HepG2 (cell line): ENCODE measurements at regions not wholly inside any gene's neighbourhood (a gene's known extent, or its start where the extent isn't known, plus 50 kb on each side); places are given as distances from the start of the nearest gene placed in this dataset.
A peak's percentile ranks its signal among the peaks of the same experiment; 100 is the strongest.

Source experiments
- ATAC-seq: fragments of 200-7000 bp; cut with Tn5 transposase; 3 replicates; pipeline ENCODE4 v1.9.1; 2020; ENCODE audit warnings: mild to moderate bottlenecking, moderate library complexity
- BruUV-seq: library from RNA; stranded (reverse); fragments of 400-500 nt; replicated peaks from 2 replicates; lab custom pipeline; 2021; lab: Mats Ljungman, UMichigan
- CTCF ChIA-PET: fragments of 300-600 bp; formaldehyde crosslinking; extraction: SDS; loops from one replicate; lab custom pipeline; 2021; ENCODE audit warnings: low total read pairs, inconsistent platforms, low intra/inter-chr PET ratio; lab: Yijun Ruan, JAX
- POLR2A ChIA-PET: fragments of 350-600 bp; sonication (Branson Sonifier 250); formaldehyde crosslinking; loops from one replicate; lab custom pipeline; 2020; ENCODE audit warnings: antibody characterized with exemption, inconsistent platforms; lab: Yijun Ruan, JAX
- DNase-seq: peaks from one replicate; pipeline ENCODE4 v3.0.0-alpha.2; 2015; ENCODE audit warnings: low spot score
- FAIRE-seq: peaks from 3 replicates; lab custom pipeline; 2011; peaks lifted over from hg19 to GRCh38; lab: Jason Lieb, UNC
- H2AFZ ChIP-seq: one replicate; pipeline ENCODE4 v1.6.1; 2011; ENCODE audit warnings: low read length, inconsistent platforms
- H3K27ac ChIP-seq: fragments of 300-600 bp; 3 replicates; pipeline ENCODE4 v1.8.0; 2011; ENCODE audit warnings: mixed run types, mild to moderate bottlenecking, mixed read lengths, low read length, inconsistent platforms; ENCODE audit not compliant: insufficient read depth; ENCODE audit errors: extremely low read length
- H3K27me3 ChIP-seq, 2 experiments: fragments of 200-600 bp in 1 of 2; 2 replicates in 1 of 2; 3 replicates in 1 of 2; pipeline versions ENCODE4 v1.6.0 to v1.8.0; 2011; ENCODE audit warnings: low read length in 2 of 2, mild to moderate bottlenecking in 2 of 2, moderate library complexity in 2 of 2, inconsistent platforms in 1 of 2; ENCODE audit not compliant: insufficient read depth in 2 of 2, control insufficient read depth in 1 of 2
- H3K36me3 ChIP-seq, 2 experiments: fragments of 200-600 bp in 1 of 2; replicated peaks in 1 of 2; 2 replicates in 1 of 2; 3 replicates in 1 of 2; pipeline versions ENCODE4 v1.5.1 to v1.8.0; 2011; ENCODE audit warnings: low read length in 2 of 2, inconsistent platforms in 1 of 2; ENCODE audit not compliant: insufficient read depth in 2 of 2, control insufficient read depth in 1 of 2
- H3K4me1 ChIP-seq: 2 replicates; pipeline ENCODE4 v1.5.1; 2012; ENCODE audit warnings: low read length, inconsistent platforms; ENCODE audit not compliant: insufficient read depth
- H3K4me2 ChIP-seq: 2 replicates; pipeline ENCODE4 v1.6.0; 2011; ENCODE audit warnings: low read depth, low read length, inconsistent platforms
- H3K4me3 ChIP-seq, 3 experiments: fragments of 200-600 bp in 1 of 3; sonication (generic), shearing (Covaris generic) in 1 of 3; replicated peaks in 1 of 3; 2 replicates each; pipeline ENCODE4 v1.5.1; 2011 to 2016; ENCODE audit warnings: low read length in 3 of 3, inconsistent platforms in 2 of 3, low read depth in 2 of 3, mild to moderate bottlenecking in 2 of 3, control low read depth in 1 of 3, mixed read lengths in 1 of 3; ENCODE audit not compliant: insufficient read depth in 1 of 3
- H3K79me2 ChIP-seq: one replicate; pipeline ENCODE4 v1.6.1; 2011; ENCODE audit warnings: low read length, inconsistent platforms; ENCODE audit not compliant: insufficient read depth
- H3K9ac ChIP-seq: 2 replicates; pipeline ENCODE4 v1.6.0; 2011; ENCODE audit warnings: mild to moderate bottlenecking, low read depth, low read length, inconsistent platforms; ENCODE audit not compliant: insufficient read depth
- H3K9me3 ChIP-seq: 2 replicates; pipeline ENCODE4 v1.5.1; 2012; ENCODE audit warnings: mild to moderate bottlenecking, low read length
- H4K20me1 ChIP-seq: 2 replicates; pipeline ENCODE4 v1.6.0; 2011; ENCODE audit warnings: inconsistent platforms, mild to moderate bottlenecking, low read length, moderate library complexity; ENCODE audit not compliant: insufficient read depth
- CCAR2 ChIP-seq: fragments of 200-400 bp; formaldehyde crosslinking; optimal IDR thresholded peaks from 2 replicates; pipeline ENCODE3; 2018; ENCODE audit warnings: low read depth, mild to moderate bottlenecking, low read length, moderate library complexity
- DR1 ChIP-seq: sonication (generic); formaldehyde crosslinking; IDR thresholded peaks from 2 replicates; pipeline ENCODE4 v1.8.0; 2021; ENCODE audit warnings: mild to moderate bottlenecking, missing genetic modification reagents, inconsistent platforms
- FOSL1 ChIP-seq: sonication (generic); formaldehyde crosslinking; IDR thresholded peaks from 2 replicates; pipeline ENCODE4 v1.9.0; 2021; ENCODE audit warnings: missing genetic modification reagents, borderline replicate concordance
- FOXK2 ChIP-seq: fragments of 450-650 bp; IDR thresholded peaks from 2 replicates; pipeline ENCODE4 v1.6.1; 2016
- KLF11 ChIP-seq: IDR thresholded peaks from 2 replicates; pipeline ENCODE4 v1.6.1; 2016; ENCODE audit warnings: missing compliant biosample characterization
- MBNL3 ChIP-seq: fragments of 250-450 bp; sonication (Bioruptor Pico); conservative IDR thresholded peaks from 2 replicates; pipeline ENCODE4 v1.8.0; 2022; ENCODE audit warnings: mild to moderate bottlenecking, inconsistent platforms
- PAXIP1 ChIP-seq: sonication (generic); formaldehyde crosslinking; conservative IDR thresholded peaks from 2 replicates; pipeline ENCODE4 v1.4.0; 2020; ENCODE audit warnings: mild to moderate bottlenecking, missing genetic modification reagents, moderate library complexity
- PHF5A ChIP-seq: IDR thresholded peaks from one replicate; pipeline ENCODE4 v1.6.1; 2018; ENCODE audit warnings: low read depth, missing genetic modification reagents; ENCODE audit not compliant: unreplicated experiment
- POLR2A ChIP-seq, 2 experiments: IDR thresholded peaks; 2 replicates each; pipeline ENCODE4 v1.6.1; 2011; ENCODE audit warnings: low read depth in 2 of 2, low read length in 2 of 2, mild to moderate bottlenecking in 1 of 2, moderate library complexity in 1 of 2; ENCODE audit not compliant: insufficient read depth in 1 of 2
- RXRA ChIP-seq: sonication (generic); formaldehyde crosslinking; IDR thresholded peaks from 2 replicates; pipeline ENCODE4 v1.5.1; 2020; ENCODE audit warnings: missing genetic modification reagents
- SMAD1 ChIP-seq: sonication (generic); formaldehyde crosslinking; IDR thresholded peaks from 2 replicates; pipeline ENCODE4 v1.4.0; 2020; ENCODE audit warnings: missing genetic modification reagents, low read depth, mild to moderate bottlenecking, borderline replicate concordance
- TBX2 ChIP-seq: sonication (generic); formaldehyde crosslinking; IDR thresholded peaks from 2 replicates; pipeline ENCODE4 v1.5.0; 2020; ENCODE audit warnings: missing genetic modification reagents, mild to moderate bottlenecking, borderline replicate concordance
- TEAD3 ChIP-seq: optimal IDR thresholded peaks from 2 replicates; pipeline ENCODE3; 2016; ENCODE audit warnings: borderline replicate concordance
- TFDP1 ChIP-seq: IDR thresholded peaks from 2 replicates; pipeline ENCODE4 v1.6.1; 2016; ENCODE audit warnings: missing compliant biosample characterization, missing genetic modification reagents, borderline replicate concordance
- ZBTB38 ChIP-seq: sonication (generic); formaldehyde crosslinking; IDR thresholded peaks from 2 replicates; pipeline ENCODE4 v1.5.1; 2020; ENCODE audit warnings: mild to moderate bottlenecking, missing genetic modification reagents
- ZFP41 ChIP-seq: sonication (generic); formaldehyde crosslinking; IDR thresholded peaks from 2 replicates; pipeline ENCODE4 v1.4.0; 2020; ENCODE audit warnings: mild to moderate bottlenecking, missing genetic modification reagents, borderline replicate concordance
- ZMYM2 ChIP-seq: sonication (generic); formaldehyde crosslinking; IDR thresholded peaks from 2 replicates; pipeline ENCODE4 v1.8.0; 2022; ENCODE audit warnings: mild to moderate bottlenecking, missing genetic modification reagents
- ZNF512 ChIP-seq: sonication (generic); formaldehyde crosslinking; IDR thresholded peaks from 2 replicates; pipeline ENCODE4 v1.4.0; 2020; ENCODE audit warnings: mild to moderate bottlenecking, missing genetic modification reagents
- ZSCAN22 ChIP-seq: sonication (generic); formaldehyde crosslinking; IDR thresholded peaks from 2 replicates; pipeline ENCODE4 v1.4.0; 2020; ENCODE audit warnings: mild to moderate bottlenecking, missing genetic modification reagents
- WGBS: methylation state at CpG from one replicate; pipeline ENCODE4 v1.1.6; 2017; ENCODE audit warnings: low lambda C conversion rate; 5-methylcytosine and 5-hydroxymethylcytosine counted together
- in situ Hi-C: cut with HindIII; loops from 2 replicates; pipeline ENCODE4 v1.10.0; 2017; ENCODE audit warnings: low pct_unique_long_range_greater_than_20kb; ENCODE audit not compliant: extremely low pct_ligation_motif_present
- intact Hi-C: fragments of 100-400 bp; cut with micrococcal nuclease; formaldehyde crosslinking; loops from one replicate; pipeline ENCODE4 v1.10.0; 2022; ENCODE audit not compliant: unreplicated experiment

- WGBS: no CpG with 5 or more reads among the region's 20 CpGs
- H3K36me3 ChIP-seq: peaks cover 2 to 27% of the 10 kb centered on the region in 2 experiments; a peak in 4 of 5 replicates
- ATAC-seq: peak; percentile 58
- H2AFZ ChIP-seq: no peak overlapping the region
- H3K79me2 ChIP-seq: no peaks in the 10 kb centered on the region
- peaks cover 43% of the 10 kb centered on the region for H3K4me1 ChIP-seq
- H3K27ac ChIP-seq: peak overlapping the region; percentile 77
- no peaks in the 10 kb centered on the region for H4K20me1 ChIP-seq
- ChIA-PET CTCF (no interaction called here), POLR2A (interaction anchor here (2.6 kb wide), 1 partner anchor 19 kb away, joined by 9 read pairs; no protein-coding TSS in a partner anchor)
- peak overlapping the region; percentile 59 for H3K9ac ChIP-seq
- no peak for FAIRE-seq
- BruUV-seq: no TSS peak
- H3K27me3 ChIP-seq: no peaks in the 10 kb centered on the region
- peak overlapping the region; percentile 56 for H3K4me2 ChIP-seq
- in situ Hi-C loops: no loop called here
- no peak for DNase-seq
- H3K9me3 ChIP-seq: no peaks in the 10 kb centered on the region
- H3K4me3 ChIP-seq: peak overlapping the region in 1 of 3 experiments; percentile 47; a peak in 1 of 6 replicates
- intact Hi-C loops: loop anchor here (1.0 to 10.0 kb wide), 2 partner anchors 17 to 405 kb away; no protein-coding TSS in a partner anchor
- peak; percentile 15; the same call in 1 of the 2 replicates for TF ChIP-seq DR1 (CRISPR knock-in tag)
- no peak for TF ChIP-seq MBNL3
- peak; percentile 45; the same call in 1 of the 2 replicates for TF ChIP-seq ZBTB38 (CRISPR knock-in tag)
- TF ChIP-seq ZFP41: peak; percentile 48; the same call in 1 of the 2 replicates
- no peak for TF ChIP-seq SMAD1 (CRISPR knock-in tag)
- no peak for TF ChIP-seq ZNF512 (CRISPR knock-in tag)
- TF ChIP-seq FOXK2: no peak
- no peak for TF ChIP-seq ZSCAN22 (CRISPR knock-in tag)
- peak; percentile 11; the same call in 1 of the 2 replicates for TF ChIP-seq TBX2 (CRISPR knock-in tag)
- no peak for TF ChIP-seq TEAD3
- TF ChIP-seq KLF11: no peak
- TF ChIP-seq PHF5A (CRISPR knock-in tag): no peak
- peak; percentile 38; the same call in 1 of the 2 replicates for TF ChIP-seq PAXIP1
- no peak for TF ChIP-seq CCAR2
- TF ChIP-seq FOSL1 (CRISPR knock-in tag): 0 out of 2 replicates have a peak, but pooled peaks have one; percentile 7
- no peak for TF ChIP-seq TFDP1 (CRISPR knock-in tag)
- peak; percentile 9; the same call in 1 of the 2 replicates for TF ChIP-seq ZMYM2
- no peak for TF ChIP-seq POLR2A (IDR thresholded peaks at IDR 0.05; ENCODE audit: insufficient read depth in 1 of 2, low read depth in 2 of 2, low read length in 2 of 2)
- TF ChIP-seq RXRA (CRISPR knock-in tag): 0 out of 2 replicates have a peak, but pooled peaks have one; percentile 6
Observed at GRCh38 chr12:124369827-124370378, 75.0 kb downstream of the RFLNA start.
